ENCODE measurements at regions not wholly inside any gene's neighbourhood (a gene's known extent, or its start where the extent isn't known, plus 50 kb on each side); places are given as distances from the start of the nearest gene placed in this dataset.
A peak's percentile ranks its signal among the peaks of the same experiment; 100 is the strongest.
"Not testable (repeated sequence)": the region's sequence is repeated elsewhere in the genome, so short reads cannot be mapped to it uniquely, and the experiment has no call there.

GRCh38 chr5:156208271-156208670 lies 118.7 kb upstream of the SGCD start:
- TF ChIP-seq, protein P1, sequence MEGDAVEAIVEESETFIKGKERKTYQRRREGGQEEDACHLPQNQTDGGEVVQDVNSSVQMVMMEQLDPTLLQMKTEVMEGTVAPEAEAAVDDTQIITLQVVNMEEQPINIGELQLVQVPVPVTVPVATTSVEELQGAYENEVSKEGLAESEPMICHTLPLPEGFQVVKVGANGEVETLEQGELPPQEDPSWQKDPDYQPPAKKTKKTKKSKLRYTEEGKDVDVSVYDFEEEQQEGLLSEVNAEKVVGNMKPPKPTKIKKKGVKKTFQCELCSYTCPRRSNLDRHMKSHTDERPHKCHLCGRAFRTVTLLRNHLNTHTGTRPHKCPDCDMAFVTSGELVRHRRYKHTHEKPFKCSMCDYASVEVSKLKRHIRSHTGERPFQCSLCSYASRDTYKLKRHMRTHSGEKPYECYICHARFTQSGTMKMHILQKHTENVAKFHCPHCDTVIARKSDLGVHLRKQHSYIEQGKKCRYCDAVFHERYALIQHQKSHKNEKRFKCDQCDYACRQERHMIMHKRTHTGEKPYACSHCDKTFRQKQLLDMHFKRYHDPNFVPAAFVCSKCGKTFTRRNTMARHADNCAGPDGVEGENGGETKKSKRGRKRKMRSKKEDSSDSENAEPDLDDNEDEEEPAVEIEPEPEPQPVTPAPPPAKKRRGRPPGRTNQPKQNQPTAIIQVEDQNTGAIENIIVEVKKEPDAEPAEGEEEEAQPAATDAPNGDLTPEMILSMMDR (IDR thresholded peaks at IDR 0.05; ENCODE audit: low read depth, low read length, missing control alignments): no peak

GRCh38 chr5:156218367-156219158 lies 108.4 kb upstream of the SGCD start:
- TF ChIP-seq, protein P1 (IDR thresholded peaks at IDR 0.05; ENCODE audit: low read depth, low read length, missing control alignments): no peak
- in situ Hi-C loops (cut with HindIII; ENCODE audit: low sequenced_read_pairs): no loop called here
- H3K4me3 ChIP-seq (ENCODE audit: low read depth, low read length): no peak overlapping the region
- no peak for DNase-seq (ENCODE audit: low read depth)

More at GRCh38 chr5:156208271-156208670, 118.7 kb upstream of the SGCD start:
- in situ Hi-C loops (cut with HindIII; ENCODE audit: low sequenced_read_pairs): no loop called here
- H3K4me3 ChIP-seq (ENCODE audit: low read depth, low read length): no peak overlapping the region
- peak; percentile 2 for DNase-seq (ENCODE audit: low read depth)

GRCh38 chr5:156219483-156220005 lies 107.4 kb upstream of the SGCD start:
- no peak for DNase-seq (ENCODE audit: low read depth)
- H3K4me3 ChIP-seq (ENCODE audit: low read depth, low read length): no peak overlapping the region
- TF ChIP-seq, protein P1 (IDR thresholded peaks at IDR 0.05; ENCODE audit: low read depth, low read length, missing control alignments): no peak
- in situ Hi-C loops (cut with HindIII; ENCODE audit: low sequenced_read_pairs): no loop called here

GRCh38 chr5:156221816-156222215 lies 105.1 kb upstream of the SGCD start:
- DNase-seq (ENCODE audit: low read depth): no peak
- in situ Hi-C loops (cut with HindIII; ENCODE audit: low sequenced_read_pairs): no loop called here
- H3K4me3 ChIP-seq (ENCODE audit: low read depth, low read length): no peak overlapping the region
- TF ChIP-seq, protein P1 (IDR thresholded peaks at IDR 0.05; ENCODE audit: low read depth, low read length, missing control alignments): no peak

GRCh38 chr5:156223547-156223946 lies 103.4 kb upstream of the SGCD start:
- no peak for DNase-seq (ENCODE audit: low read depth)
- TF ChIP-seq, protein P1 (IDR thresholded peaks at IDR 0.05; ENCODE audit: low read depth, low read length, missing control alignments): no peak
- H3K4me3 ChIP-seq (ENCODE audit: low read depth, low read length): no peak overlapping the region
- in situ Hi-C loops (cut with HindIII; ENCODE audit: low sequenced_read_pairs): no loop called here

GRCh38 chr5:156226485-156226884 lies 100.5 kb upstream of the SGCD start:
- DNase-seq (ENCODE audit: low read depth); H3K4me3 ChIP-seq (ENCODE audit: low read depth, low read length); in situ Hi-C loops (cut with HindIII; ENCODE audit: low sequenced_read_pairs): not testable (repeated sequence)

GRCh38 chr5:156230887-156231286 lies 96.1 kb upstream of the SGCD start:
- H3K4me3 ChIP-seq (ENCODE audit: low read depth, low read length): no peak overlapping the region
- no peak for DNase-seq (ENCODE audit: low read depth)
- TF ChIP-seq, protein P1 (IDR thresholded peaks at IDR 0.05; ENCODE audit: low read depth, low read length, missing control alignments): no peak
- in situ Hi-C loops (cut with HindIII; ENCODE audit: low sequenced_read_pairs): no loop called here
